Duodenal mucosa (tissue), 2 donors: ENCODE measurements at regions not wholly inside any gene's neighbourhood (a gene's known extent, or its start where the extent isn't known, plus 50 kb on each side); places are given as distances from the start of the nearest gene placed in this dataset.

Experiments
- H3K27ac ChIP-seq: one replicate; pipeline ENCODE4 v1.7.0; 2013; ENCODE audit warnings: low read depth, low read length
- H3K27me3 ChIP-seq, 2 donors: one replicate each; pipeline ENCODE4 v1.7.0; 2013; ENCODE audit warnings: low read length in 2 of 2, control low read depth in 1 of 2; ENCODE audit not compliant: insufficient read depth in 2 of 2, control insufficient read depth in 1 of 2
- H3K36me3 ChIP-seq, 2 donors: one replicate each; pipeline ENCODE4 v1.7.0; 2013; ENCODE audit warnings: low read length in 2 of 2, control low read depth in 1 of 2; ENCODE audit not compliant: insufficient read depth in 2 of 2, control insufficient read depth in 1 of 2
- H3K4me1 ChIP-seq, 2 donors: one replicate each; pipeline ENCODE4 v1.7.0; 2013; ENCODE audit warnings: low read length in 2 of 2, control low read depth in 1 of 2; ENCODE audit not compliant: insufficient read depth in 2 of 2, control insufficient read depth in 1 of 2
- H3K4me3 ChIP-seq, 2 donors: one replicate each; pipeline ENCODE4 v1.7.0; 2013; ENCODE audit warnings: low read length in 2 of 2, low read depth in 1 of 2
- H3K9ac ChIP-seq, 2 donors: one replicate each; pipeline ENCODE4 v1.7.0; 2013; ENCODE audit warnings: low read length in 2 of 2, low read depth in 1 of 2
- H3K9me3 ChIP-seq, 2 donors: one replicate each; pipeline ENCODE4 v1.7.0; 2013; ENCODE audit warnings: low read length in 2 of 2, control low read depth in 1 of 2; ENCODE audit not compliant: control insufficient read depth in 1 of 2

GRCh38 chr5:93078082-93079038 lies 502.7 kb downstream of the NR2F1-AS1 start:
- Histone ChIP-seq H3K36me3 (no peaks in the 10 kb centered on the region), H3K27me3 (no peaks in the 10 kb centered on the region), H3K9ac (no peak overlapping the region), H3K27ac (no peak overlapping the region), H3K9me3 (no peaks in the 10 kb centered on the region), H3K4me1 (no peaks in the 10 kb centered on the region), H3K4me3 (peak overlapping the region in 1 of 2 donors; percentile 23)

- no peaks in the 10 kb centered on the region for H3K4me1 ChIP-seq
- H3K27me3 ChIP-seq: no peaks in the 10 kb centered on the region
- H3K27ac ChIP-seq: no peak overlapping the region
- no peak overlapping the region for H3K9ac ChIP-seq
- no peaks in the 10 kb centered on the region for H3K36me3 ChIP-seq
- no peak overlapping the region for H3K4me3 ChIP-seq
- no peaks in the 10 kb centered on the region for H3K9me3 ChIP-seq
Measured at GRCh38 chr5:93076566-93076965, 504.5 kb downstream of the NR2F1-AS1 start.

- H3K9ac ChIP-seq: no peak overlapping the region
- H3K27me3 ChIP-seq: no peaks in the 10 kb centered on the region
- H3K4me3 ChIP-seq: no peak overlapping the region
- H3K4me1 ChIP-seq: no peaks in the 10 kb centered on the region
- no peaks in the 10 kb centered on the region for H3K9me3 ChIP-seq
- H3K27ac ChIP-seq: no peak overlapping the region
- H3K36me3 ChIP-seq: no peaks in the 10 kb centered on the region
Measured at GRCh38 chr5:93076096-93076495, 504.9 kb downstream of the NR2F1-AS1 start.

GRCh38 chr5:93073547-93073946 lies 507.5 kb downstream of the NR2F1-AS1 start:
- no peaks in the 10 kb centered on the region for H3K27me3 ChIP-seq
- no peaks in the 10 kb centered on the region for H3K9me3 ChIP-seq
- H3K27ac ChIP-seq: no peak overlapping the region
- H3K9ac ChIP-seq: no peak overlapping the region
- H3K4me1 ChIP-seq: no peaks in the 10 kb centered on the region
- no peak overlapping the region for H3K4me3 ChIP-seq
- no peaks in the 10 kb centered on the region for H3K36me3 ChIP-seq

- H3K9me3 ChIP-seq: no peaks in the 10 kb centered on the region
- no peaks in the 10 kb centered on the region for H3K27me3 ChIP-seq
- H3K4me1 ChIP-seq: no peaks in the 10 kb centered on the region
- H3K27ac ChIP-seq: no peak overlapping the region
- H3K36me3 ChIP-seq: no peaks in the 10 kb centered on the region
- no peak overlapping the region for H3K9ac ChIP-seq
- H3K4me3 ChIP-seq: no peak overlapping the region
Measured at GRCh38 chr5:93072831-93073459, 508.1 kb downstream of the NR2F1-AS1 start.

GRCh38 chr5:93071710-93072109 lies 509.3 kb downstream of the NR2F1-AS1 start:
- H3K4me3 ChIP-seq: no peak overlapping the region
- H3K27me3 ChIP-seq: no peaks in the 10 kb centered on the region
- no peaks in the 10 kb centered on the region for H3K9me3 ChIP-seq
- no peaks in the 10 kb centered on the region for H3K4me1 ChIP-seq
- no peaks in the 10 kb centered on the region for H3K36me3 ChIP-seq
- H3K27ac ChIP-seq: no peak overlapping the region
- H3K9ac ChIP-seq: no peak overlapping the region

- Histone ChIP-seq H3K4me3 (no peak overlapping the region), H3K9ac (no peak overlapping the region), H3K36me3 (no peaks in the 10 kb centered on the region), H3K27ac (no peak overlapping the region), H3K4me1 (no peaks in the 10 kb centered on the region), H3K27me3 (no peaks in the 10 kb centered on the region), H3K9me3 (no peaks in the 10 kb centered on the region)
Measured at GRCh38 chr5:93070938-93071337, 510.1 kb downstream of the NR2F1-AS1 start.

GRCh38 chr5:93069276-93069675 lies 511.7 kb downstream of the NR2F1-AS1 start:
- Histone ChIP-seq H3K27ac (no peak overlapping the region), H3K36me3 (no peaks in the 10 kb centered on the region), H3K4me3 (no peak overlapping the region), H3K9me3 (no peaks in the 10 kb centered on the region), H3K27me3 (no peaks in the 10 kb centered on the region), H3K4me1 (no peaks in the 10 kb centered on the region), H3K9ac (no peak overlapping the region)

GRCh38 chr5:93062548-93062947 lies 518.5 kb downstream of the NR2F1-AS1 start:
- Histone ChIP-seq H3K27ac (no peak overlapping the region), H3K4me1 (no peaks in the 10 kb centered on the region), H3K36me3 (no peaks in the 10 kb centered on the region), H3K9me3 (no peaks in the 10 kb centered on the region), H3K27me3 (no peaks in the 10 kb centered on the region), H3K9ac (no peak overlapping the region), H3K4me3 (no peak overlapping the region)

GRCh38 chr5:93058309-93058708 lies 522.7 kb downstream of the NR2F1-AS1 start:
- Histone ChIP-seq H3K9ac (no peak overlapping the region), H3K27me3 (no peaks in the 10 kb centered on the region), H3K9me3 (no peaks in the 10 kb centered on the region), H3K4me3 (no peak overlapping the region), H3K36me3 (no peaks in the 10 kb centered on the region), H3K27ac (no peak overlapping the region), H3K4me1 (no peaks in the 10 kb centered on the region)
